Hepatocyte (in vitro differentiated cells): ENCODE measurements at regions not wholly inside any gene's neighbourhood (a gene's known extent, or its start where the extent isn't known, plus 50 kb on each side); places are given as distances from the start of the nearest gene placed in this dataset.

Experiments
- EZH2 ChIP-seq: fragments of 200-600 bp; sonication (generic); IDR thresholded peaks from 2 replicates; pipeline ENCODE4 v1.6.1; 2016; ENCODE audit warnings: antibody characterized with exemption, mild to moderate bottlenecking, borderline replicate concordance
- TF ChIP-seq, protein P1 (sequence below): fragments of 200-600 bp; sonication (generic); IDR thresholded peaks from 2 replicates; pipeline ENCODE4 v1.5.1; 2016; ENCODE audit warnings: antibody characterized with exemption, mild to moderate bottlenecking; ENCODE audit not compliant: poor library complexity

- TF ChIP-seq, protein P1, sequence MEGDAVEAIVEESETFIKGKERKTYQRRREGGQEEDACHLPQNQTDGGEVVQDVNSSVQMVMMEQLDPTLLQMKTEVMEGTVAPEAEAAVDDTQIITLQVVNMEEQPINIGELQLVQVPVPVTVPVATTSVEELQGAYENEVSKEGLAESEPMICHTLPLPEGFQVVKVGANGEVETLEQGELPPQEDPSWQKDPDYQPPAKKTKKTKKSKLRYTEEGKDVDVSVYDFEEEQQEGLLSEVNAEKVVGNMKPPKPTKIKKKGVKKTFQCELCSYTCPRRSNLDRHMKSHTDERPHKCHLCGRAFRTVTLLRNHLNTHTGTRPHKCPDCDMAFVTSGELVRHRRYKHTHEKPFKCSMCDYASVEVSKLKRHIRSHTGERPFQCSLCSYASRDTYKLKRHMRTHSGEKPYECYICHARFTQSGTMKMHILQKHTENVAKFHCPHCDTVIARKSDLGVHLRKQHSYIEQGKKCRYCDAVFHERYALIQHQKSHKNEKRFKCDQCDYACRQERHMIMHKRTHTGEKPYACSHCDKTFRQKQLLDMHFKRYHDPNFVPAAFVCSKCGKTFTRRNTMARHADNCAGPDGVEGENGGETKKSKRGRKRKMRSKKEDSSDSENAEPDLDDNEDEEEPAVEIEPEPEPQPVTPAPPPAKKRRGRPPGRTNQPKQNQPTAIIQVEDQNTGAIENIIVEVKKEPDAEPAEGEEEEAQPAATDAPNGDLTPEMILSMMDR: no peak
- TF ChIP-seq EZH2: no peak
Observed at GRCh38 chr22:44411226-44412135, 86.6 kb downstream of the RTL6 start.
